ENCODE measurements at regions not wholly inside any gene's neighbourhood (a gene's known extent, or its start where the extent isn't known, plus 50 kb on each side); places are given as distances from the start of the nearest gene placed in this dataset.

DNA sequence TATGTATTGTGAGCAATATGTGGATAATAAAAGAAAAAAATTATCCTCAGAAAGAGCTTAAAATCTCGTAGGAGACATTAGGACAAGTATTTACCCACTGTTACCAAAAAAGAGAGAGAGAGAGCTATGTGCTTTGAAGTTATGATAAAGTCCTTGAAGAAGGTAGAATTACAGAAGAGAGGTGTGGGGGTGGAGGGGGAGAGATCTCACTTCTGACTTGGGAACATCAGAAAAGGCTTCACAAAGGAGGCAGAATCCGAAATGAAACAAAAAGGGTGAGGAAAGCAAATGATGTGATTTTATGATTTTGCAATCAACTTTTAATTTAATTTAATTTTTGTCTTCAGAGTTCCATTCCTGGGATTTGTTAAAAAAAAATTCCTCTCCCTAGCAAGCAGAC lies 311.8 kb upstream of the ATP2B1 start:
- DNase-seq, result no peak

GRCh38 chr12:90020014-90020413 lies 311.4 kb upstream of the ATP2B1 start:
- DNase-seq, result no peak

GRCh38 chr12:90017316-90017715 lies 308.7 kb upstream of the ATP2B1 start:
- no peak for DNase-seq

GRCh38 chr12:90015228-90015627 lies 306.6 kb upstream of the ATP2B1 start:
- DNase-seq, result no peak

DNA sequence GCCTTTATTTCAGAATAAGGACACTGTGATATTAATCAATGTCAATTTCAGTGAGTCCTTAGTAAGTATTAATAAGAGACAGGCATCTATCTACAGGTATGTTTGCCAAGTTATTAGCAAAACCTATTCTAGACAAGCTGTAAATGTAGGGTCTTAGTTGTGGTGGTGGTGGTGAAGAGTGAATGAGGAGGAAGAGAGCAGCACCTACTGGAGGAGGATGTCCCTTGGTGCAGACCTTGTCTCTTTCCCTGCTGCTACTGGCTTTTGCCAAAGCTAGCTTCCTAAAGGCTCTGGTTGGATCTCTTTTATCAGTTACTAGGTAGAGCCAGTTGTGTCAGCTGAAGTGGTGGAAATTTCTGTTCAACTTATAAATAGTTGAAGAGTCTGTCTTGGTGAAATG lies 304.8 kb upstream of the ATP2B1 start:
- DNase-seq, result no peak

DNA sequence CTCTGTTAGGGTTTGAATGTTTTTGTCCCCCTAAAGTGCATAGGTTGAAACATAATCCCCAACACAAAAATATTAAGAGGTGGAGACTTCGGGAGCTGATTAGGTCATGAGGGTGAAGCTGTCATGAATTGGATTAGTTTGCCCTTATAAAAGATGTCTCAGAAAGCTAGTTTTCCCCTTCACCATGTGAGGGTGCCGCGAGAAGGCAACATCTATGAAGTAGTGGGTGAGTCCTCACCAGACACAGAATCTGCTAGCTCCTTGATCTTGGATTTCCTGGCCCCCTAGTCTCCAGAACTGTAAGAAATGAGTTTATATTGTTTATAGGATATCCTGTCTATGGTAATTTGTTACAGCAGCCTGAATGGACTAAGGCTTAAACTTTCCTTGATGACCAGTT lies 301.5 kb upstream of the ATP2B1 start:
- no peak for DNase-seq

DNA sequence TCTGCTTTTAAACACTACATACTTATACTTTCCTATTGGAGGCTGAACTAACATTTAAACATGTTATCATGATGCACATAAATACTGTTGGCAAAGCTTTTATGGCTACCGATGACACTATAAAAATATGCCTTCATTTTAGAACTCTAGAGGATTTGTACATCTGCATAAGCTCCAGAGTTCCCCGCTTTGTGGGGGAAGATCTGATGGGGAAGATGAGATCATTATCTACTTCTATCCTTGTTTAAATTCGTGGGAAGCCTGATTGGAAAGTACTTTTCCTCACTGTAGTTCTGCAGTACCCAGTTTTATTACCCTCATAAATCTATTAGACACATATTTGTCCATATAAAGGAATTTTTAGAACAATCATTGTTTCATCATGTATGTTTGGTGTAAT lies 299.6 kb upstream of the ATP2B1 start:
- DNase-seq, result no peak

- no peak for DNase-seq
These were observed 295.9 kb upstream of the ATP2B1 start for GRCh38 chr12:90004319-90005074.

- DNase-seq, result no peak
These were observed 295.1 kb upstream of the ATP2B1 start for GRCh38 chr12:90003688-90004087.

- DNase-seq, result no peak
These were observed 292.1 kb upstream of the ATP2B1 start for GRCh38 chr12:90000721-90001120.

DNA sequence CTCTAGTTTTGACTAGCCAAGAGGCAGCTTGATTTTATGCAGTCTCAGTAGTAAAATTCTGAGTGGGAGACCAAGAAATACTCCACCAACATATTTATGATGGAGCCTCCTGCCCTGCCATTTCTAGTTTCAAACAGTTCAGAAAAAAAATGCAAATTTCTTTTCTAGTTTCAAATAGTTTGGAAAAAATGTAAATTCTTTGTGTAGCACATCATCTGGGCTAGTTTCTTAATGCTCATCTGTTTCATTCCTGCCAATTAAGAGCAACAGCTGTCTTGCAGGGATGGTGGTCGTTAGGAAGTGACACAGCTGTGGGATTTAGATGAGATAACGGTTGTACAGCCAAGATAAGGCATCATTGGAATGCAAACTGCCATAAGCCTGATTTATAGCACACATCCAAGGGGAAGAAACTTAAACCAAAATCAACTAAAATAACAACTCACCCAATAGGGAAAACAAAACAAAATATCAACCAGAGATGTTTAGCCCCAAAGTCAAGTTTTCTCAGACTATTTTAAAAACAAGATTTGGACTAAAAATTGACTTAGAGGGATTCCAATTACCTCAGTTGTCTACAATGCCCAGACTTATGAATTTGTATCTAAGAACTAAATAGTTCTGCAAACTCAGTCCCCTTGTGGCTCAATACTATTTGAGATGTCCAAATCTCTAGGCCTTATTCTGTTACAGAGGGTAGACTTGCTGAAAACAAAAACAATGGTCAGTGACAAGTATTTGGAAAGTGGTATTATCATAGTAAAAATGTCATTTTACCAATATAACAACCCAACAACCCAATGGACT lies 291.3 kb upstream of the ATP2B1 start:
- DNase-seq, result no peak

DNA sequence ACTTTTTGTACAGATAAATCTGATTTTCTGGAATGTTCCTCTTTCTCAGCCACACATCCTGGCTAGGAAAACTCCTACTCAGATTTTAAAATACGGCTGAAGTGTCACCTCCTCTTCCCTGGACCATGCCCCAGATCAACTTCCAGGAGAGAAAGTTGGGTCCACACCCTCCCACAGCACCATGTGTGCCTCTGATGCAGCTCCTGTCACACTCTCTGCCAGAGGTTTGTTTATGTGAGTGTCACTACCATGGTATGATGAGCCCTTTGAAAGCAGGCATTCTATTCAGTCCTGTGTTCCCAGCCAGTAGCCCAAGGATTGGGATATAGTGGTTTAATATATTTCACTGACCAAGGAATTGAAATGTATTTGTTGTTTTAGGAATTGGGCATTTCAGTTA lies 287.2 kb upstream of the ATP2B1 start:
- DNase-seq, result no peak

DNA sequence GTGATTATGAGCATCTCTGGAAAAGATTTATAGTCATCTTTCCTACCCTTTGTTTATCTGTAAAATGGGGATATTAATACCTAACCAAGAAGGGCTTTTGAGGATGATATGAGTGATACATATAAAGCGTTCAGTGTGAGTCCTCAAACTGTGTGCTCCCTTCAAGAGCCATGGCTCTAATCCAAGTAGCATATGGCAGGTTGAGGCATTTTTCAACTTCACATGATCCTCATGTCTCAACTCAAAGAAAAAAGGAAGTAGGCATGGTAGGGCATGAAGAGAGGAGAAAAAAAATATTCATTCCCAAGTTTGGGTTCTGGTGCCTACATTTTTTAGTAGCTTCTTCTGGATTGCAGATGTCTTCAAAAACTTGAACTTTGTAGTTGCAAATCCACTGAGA lies 286.3 kb upstream of the ATP2B1 start:
- no peak for DNase-seq

DNA sequence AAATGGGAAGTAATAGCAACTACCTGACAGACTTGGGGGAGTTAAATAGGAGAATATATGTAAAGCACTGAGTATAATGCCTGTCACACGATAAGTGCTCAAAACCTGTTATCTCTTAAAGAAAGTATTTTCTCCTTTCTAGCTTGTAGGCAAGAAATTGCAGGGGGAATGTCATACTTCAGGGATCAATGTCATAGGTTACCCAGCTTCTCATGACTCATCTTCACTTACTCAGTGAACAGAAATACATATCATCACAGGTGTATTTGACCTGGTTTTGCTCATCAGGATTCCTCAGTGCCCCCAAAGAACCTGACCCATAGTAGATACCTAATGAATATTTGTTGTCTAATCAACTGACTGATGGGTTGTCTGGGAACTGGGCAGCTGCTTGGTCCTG lies 285.0 kb upstream of the ATP2B1 start:
- DNase-seq, result no peak

GRCh38 chr12:89992668-89993451 lies 284.2 kb upstream of the ATP2B1 start:
- no peak for DNase-seq

GRCh38 chr12:89991807-89992590 lies 283.4 kb upstream of the ATP2B1 start:
- no peak for DNase-seq

DNA sequence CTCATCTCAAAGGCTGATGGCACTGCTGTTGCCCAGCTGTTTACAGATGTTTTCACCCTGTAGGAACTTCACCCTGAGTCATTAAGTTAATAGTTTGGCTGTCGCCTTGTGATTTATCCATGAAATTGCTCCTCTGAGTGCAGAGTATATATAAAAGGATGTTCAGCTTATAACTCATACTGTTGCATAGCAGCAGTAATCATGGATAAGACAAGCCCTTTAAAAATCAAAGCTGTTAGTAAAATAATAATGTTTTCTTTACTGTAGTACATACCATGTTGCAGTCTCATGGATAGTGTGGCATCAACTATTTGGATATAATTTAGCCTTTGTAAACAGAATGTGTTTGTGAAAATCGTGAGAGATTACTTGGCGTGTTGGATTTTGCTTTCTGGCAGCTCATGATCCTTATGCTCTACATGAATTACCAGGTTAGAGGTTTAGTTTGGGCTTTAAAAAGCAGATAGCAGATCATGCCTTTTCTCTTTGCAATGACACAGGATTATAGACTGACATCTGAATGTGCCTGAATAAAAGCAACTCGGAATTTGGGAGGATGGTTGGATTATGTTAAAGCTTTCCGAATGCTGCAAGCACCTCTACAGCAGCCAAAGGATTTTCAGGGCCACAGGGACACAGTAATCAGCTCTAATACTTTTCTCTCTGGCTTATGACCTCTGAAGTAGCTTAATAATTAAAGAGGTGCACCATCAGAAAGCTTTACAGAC lies 279.7 kb upstream of the ATP2B1 start:
- DNase-seq, result no peak

DNA sequence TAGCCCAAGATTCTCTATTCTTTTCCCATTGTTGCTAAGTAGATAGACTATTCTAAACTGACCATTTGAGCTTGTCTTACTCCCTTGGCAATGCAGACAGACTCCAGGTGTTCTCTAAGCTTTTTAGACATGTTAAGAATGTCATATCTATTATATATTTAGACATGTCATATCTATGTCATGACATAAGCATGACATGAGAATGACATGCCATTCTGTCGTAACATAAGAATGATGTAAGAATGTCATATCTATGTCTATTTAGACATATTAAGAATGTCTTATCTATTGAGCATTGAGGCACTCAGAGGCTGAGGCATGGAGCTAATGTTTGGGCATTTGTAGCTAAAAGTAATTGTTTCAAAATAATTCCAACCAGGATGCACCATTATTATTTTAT lies 277.3 kb upstream of the ATP2B1 start:
- DNase-seq, result no peak

DNA sequence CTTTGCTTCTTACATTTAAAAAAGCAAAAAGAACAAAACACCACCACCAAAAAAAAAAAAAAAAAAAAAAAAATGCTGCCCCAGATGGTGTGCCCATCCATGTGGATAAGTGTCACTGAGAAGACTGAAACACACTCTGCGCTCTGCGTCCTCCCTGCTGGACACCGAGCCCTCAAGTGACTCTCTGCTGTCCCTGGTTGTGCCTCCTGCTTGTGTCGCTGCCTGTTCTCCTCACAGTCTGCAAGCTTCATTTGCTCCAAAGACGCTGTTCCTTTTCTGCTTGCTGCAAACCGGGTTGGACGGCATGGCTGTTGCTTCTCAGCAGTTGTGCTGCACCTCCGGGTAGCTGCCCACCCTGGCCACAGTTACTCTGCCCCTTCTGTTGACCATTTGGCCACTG lies 276.2 kb upstream of the ATP2B1 start:
- DNase-seq, result no peak

GRCh38 chr12:89983622-89984021 lies 275.0 kb upstream of the ATP2B1 start:
- DNase-seq, result no peak

GRCh38 chr12:89980236-89980635 lies 271.6 kb upstream of the ATP2B1 start:
- no peak for DNase-seq

- DNase-seq, result no peak
These were observed 268.9 kb upstream of the ATP2B1 start for GRCh38 chr12:89977405-89978085.

Measured in activated CD8-positive, alpha-beta memory T cell treated with anti-CD3 and anti-CD28 coated beads, Interleukin-2, amount 50 U/mL, for 48 hours (primary cell).